Memory B cell (primary cell): ENCODE measurements at regions not wholly inside any gene's neighbourhood (a gene's known extent, or its start where the extent isn't known, plus 50 kb on each side); places are given as distances from the start of the nearest gene placed in this dataset.

Experiments used
- ATAC-seq: fragments of 150-1000 bp; cut with Tn5 transposase; 2 replicates; pipeline ENCODE4 v1.10.0; 2021; ENCODE audit warnings: low read depth, mild to moderate bottlenecking, moderate library complexity
- DNase-seq, 2 donors: peaks; one replicate each; pipeline ENCODE4 v3.0.0; 2022; ENCODE audit warnings: low spot score in 2 of 2
- H3K27ac Mint-ChIP-seq: one replicate; pipeline ENCODE4 v1.8.0; 2022; ENCODE audit warnings: mild to moderate bottlenecking, moderate library complexity, mixed read lengths
- H3K27me3 Mint-ChIP-seq: one replicate; pipeline ENCODE4 v1.8.0; 2022; ENCODE audit warnings: mixed read lengths
- H3K36me3 Mint-ChIP-seq: one replicate; pipeline ENCODE4 v1.8.0; 2022; ENCODE audit warnings: mild to moderate bottlenecking, mixed read lengths
- H3K4me1 Mint-ChIP-seq: one replicate; pipeline ENCODE4 v1.8.0; 2022; ENCODE audit warnings: mixed read lengths
- H3K4me3 Mint-ChIP-seq: one replicate; pipeline ENCODE4 v1.8.0; 2022; ENCODE audit warnings: mild to moderate bottlenecking, moderate library complexity, mixed read lengths
- H3K9me3 Mint-ChIP-seq: one replicate; pipeline ENCODE4 v1.8.0; 2022; ENCODE audit warnings: mixed read lengths

GRCh38 chr11:19499999-19500398 is 212.6 kb upstream of the NAV2 start:
- Mint-ChIP-seq H3K27ac (no peak overlapping the region), H3K27me3 (peaks cover 3% of the 10 kb centered on the region), H3K4me3 (no peak overlapping the region), H3K9me3 (peaks cover 2% of the 10 kb centered on the region), H3K36me3 (no peaks in the 10 kb centered on the region), H3K4me1 (no peaks in the 10 kb centered on the region)
- DNase-seq (no peak), ATAC-seq (no peak)

- no peaks in the 10 kb centered on the region for H3K36me3 Mint-ChIP-seq
- no peaks in the 10 kb centered on the region for H3K4me1 Mint-ChIP-seq
- H3K27me3 Mint-ChIP-seq = peaks cover 3% of the 10 kb centered on the region
- no peak overlapping the region for H3K27ac Mint-ChIP-seq
- DNase-seq (no peak), ATAC-seq (no peak)
- H3K9me3 Mint-ChIP-seq = peaks cover 2% of the 10 kb centered on the region
- H3K4me3 Mint-ChIP-seq = no peak overlapping the region
Observed at GRCh38 chr11:19499026-19499669, 213.5 kb upstream of the NAV2 start.

- ATAC-seq (no peak), DNase-seq (no peak)
- no peak overlapping the region for H3K27ac Mint-ChIP-seq
- H3K27me3 Mint-ChIP-seq = no peaks in the 10 kb centered on the region
- peaks cover 2% of the 10 kb centered on the region for H3K9me3 Mint-ChIP-seq
- no peaks in the 10 kb centered on the region for H3K36me3 Mint-ChIP-seq
- H3K4me3 Mint-ChIP-seq = no peak overlapping the region
- H3K4me1 Mint-ChIP-seq = no peaks in the 10 kb centered on the region
Observed at GRCh38 chr11:19493446-19494213, 219.0 kb upstream of the NAV2 start.

DNA sequence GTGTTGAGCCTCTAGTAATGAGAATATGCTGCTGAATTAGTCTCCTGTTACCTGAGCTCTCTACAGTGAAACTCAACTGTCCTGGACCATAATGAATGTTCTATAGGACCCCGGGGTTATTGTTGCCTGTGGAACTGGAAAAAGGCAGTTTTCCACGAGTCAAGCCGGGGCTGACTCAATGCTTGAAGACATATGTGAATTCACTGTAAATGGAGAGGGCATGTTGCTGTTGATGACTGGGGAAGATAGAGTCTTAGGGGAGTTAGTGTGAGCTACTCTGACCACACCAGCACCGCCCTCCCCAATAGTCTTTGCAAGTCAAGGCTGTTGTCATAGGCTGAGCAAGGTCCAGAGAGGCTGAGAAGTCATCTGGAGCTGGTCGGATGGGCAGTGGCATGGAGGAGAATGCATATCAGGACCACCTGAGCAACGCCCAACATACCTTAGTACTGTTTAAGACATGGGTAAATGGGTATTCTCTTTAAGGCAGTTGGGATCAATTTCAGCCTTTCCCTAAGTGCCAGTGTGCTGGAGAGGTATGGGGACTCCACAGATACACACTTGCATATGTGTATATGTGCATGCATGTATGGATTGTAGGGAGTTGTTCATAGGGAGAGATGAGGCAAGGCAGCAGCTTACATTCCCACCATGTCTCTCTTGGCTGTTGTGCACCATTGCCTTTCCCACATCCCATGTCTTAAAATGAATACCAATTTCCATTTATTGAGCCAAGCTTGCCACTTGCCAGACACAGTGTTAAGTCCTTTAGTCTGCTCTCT is 230.1 kb upstream of the NAV2 start:
- Mint-ChIP-seq H3K4me3 (no peak overlapping the region), H3K27ac (no peak overlapping the region), H3K27me3 (peaks cover 6% of the 10 kb centered on the region), H3K4me1 (no peaks in the 10 kb centered on the region), H3K9me3 (no peaks in the 10 kb centered on the region), H3K36me3 (no peaks in the 10 kb centered on the region)
- ATAC-seq = no peak
- DNase-seq = no peak

GRCh38 chr11:19480540-19480939 is 232.1 kb upstream of the NAV2 start:
- no peaks in the 10 kb centered on the region for H3K36me3 Mint-ChIP-seq
- no peaks in the 10 kb centered on the region for H3K9me3 Mint-ChIP-seq
- H3K27me3 Mint-ChIP-seq = peaks cover 6% of the 10 kb centered on the region
- H3K4me3 Mint-ChIP-seq = no peak overlapping the region
- DNase-seq (no peak), ATAC-seq (no peak)
- H3K27ac Mint-ChIP-seq = no peak overlapping the region
- no peaks in the 10 kb centered on the region for H3K4me1 Mint-ChIP-seq

DNA sequence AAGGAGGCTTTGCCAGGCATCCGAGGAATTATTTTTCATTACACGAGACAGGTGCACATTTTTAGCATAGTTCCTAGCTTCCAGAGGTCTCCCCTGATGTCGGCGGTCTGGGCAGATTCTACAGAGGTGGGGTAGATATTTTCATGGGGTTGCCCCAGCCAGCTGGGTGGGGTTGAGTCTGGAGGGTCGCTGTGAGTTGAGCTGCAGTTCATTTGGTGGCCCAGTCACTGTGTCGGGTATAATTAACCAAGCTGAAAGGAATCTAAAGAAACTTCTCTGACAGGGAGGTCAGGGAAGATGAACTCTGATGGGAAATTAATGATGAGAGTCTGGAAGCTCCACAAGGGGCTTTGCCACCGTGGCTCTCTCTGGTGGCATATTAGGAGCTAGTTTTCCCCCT is 233.7 kb upstream of the NAV2 start:
- DNase-seq (no peak), ATAC-seq (no peak)
- H3K36me3 Mint-ChIP-seq = no peaks in the 10 kb centered on the region
- H3K4me3 Mint-ChIP-seq = no peak overlapping the region
- H3K27me3 Mint-ChIP-seq = peaks cover 3% of the 10 kb centered on the region
- H3K27ac Mint-ChIP-seq = no peak overlapping the region
- H3K9me3 Mint-ChIP-seq = no peaks in the 10 kb centered on the region
- H3K4me1 Mint-ChIP-seq = no peaks in the 10 kb centered on the region

DNA sequence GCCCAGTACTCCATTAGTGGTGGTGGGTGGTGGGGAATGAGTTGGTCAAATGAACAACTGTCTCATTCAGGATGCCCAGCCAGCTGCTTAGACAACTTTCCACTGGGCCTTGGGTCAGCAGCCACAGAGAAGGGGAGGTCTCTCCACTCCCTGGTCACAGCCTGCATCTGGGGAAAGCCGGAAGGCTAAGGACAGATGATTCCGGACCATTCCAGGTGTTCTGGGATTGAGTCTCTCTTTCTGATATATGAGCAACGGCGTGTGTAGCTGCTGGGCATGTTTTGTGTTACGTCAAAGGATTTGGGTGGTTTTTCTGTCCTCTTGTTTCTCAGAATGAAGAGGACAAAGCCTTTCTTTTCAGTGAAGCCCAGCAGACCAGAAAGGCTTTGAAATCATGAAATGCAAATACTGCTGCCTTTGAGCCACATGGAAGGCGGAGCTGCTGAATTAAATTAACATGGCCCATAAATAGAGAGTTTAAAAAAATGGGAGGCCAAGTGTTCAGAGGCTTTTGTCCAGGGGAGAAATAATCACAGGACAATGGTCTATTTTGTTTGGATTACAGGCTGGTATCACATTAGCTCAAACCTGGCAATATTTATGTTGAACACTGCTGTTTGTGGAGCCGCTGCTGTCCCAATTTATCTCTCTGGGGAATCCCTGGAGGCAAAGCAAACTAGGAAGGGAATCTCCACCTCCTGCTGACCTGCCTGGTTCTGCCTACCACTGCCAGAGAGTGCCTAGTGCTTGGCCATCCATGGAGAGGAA is 234.4 kb upstream of the E2F8 start:
- Mint-ChIP-seq H3K4me1 (no peaks in the 10 kb centered on the region), H3K27me3 (peaks cover 1% of the 10 kb centered on the region), H3K4me3 (no peak overlapping the region)

DNA sequence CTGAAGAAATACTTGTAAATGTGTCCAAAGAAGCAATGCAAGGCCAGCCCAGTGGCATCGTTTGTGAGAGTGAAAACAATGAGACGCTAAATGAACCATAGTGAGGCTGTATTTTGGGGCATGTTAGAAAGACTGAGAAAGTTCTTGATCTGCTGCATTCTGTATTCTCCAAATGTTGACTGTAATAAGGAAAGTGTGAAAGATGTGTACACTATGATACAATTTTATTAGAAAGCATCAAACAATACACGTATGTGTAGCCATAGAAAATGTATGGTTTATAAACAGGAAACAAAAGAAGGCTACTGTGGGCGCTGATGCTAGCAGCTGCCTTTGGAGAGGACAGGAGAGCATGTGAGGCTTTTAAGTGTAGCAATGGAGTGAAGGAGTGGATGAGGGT is 233.5 kb upstream of the E2F8 start:
- Mint-ChIP-seq H3K27me3 (peaks cover 1% of the 10 kb centered on the region), H3K9me3 (no peaks in the 10 kb centered on the region)
- no peak for ATAC-seq

More for the DNA sequence above, 234.4 kb upstream of the E2F8 start:
- no peaks in the 10 kb centered on the region for H3K36me3 Mint-ChIP-seq
- H3K27ac Mint-ChIP-seq = no peak overlapping the region
- DNase-seq (no peak), ATAC-seq (no peak)
- no peaks in the 10 kb centered on the region for H3K9me3 Mint-ChIP-seq

GRCh38 chr11:19472679-19473078 is 231.9 kb upstream of the E2F8 start:
- no peak for ATAC-seq
- no peaks in the 10 kb centered on the region for H3K9me3 Mint-ChIP-seq
- no peaks in the 10 kb centered on the region for H3K4me1 Mint-ChIP-seq
- no peaks in the 10 kb centered on the region for H3K36me3 Mint-ChIP-seq
- no peak overlapping the region for H3K4me3 Mint-ChIP-seq
- DNase-seq = no peak
- H3K27me3 Mint-ChIP-seq = no peaks in the 10 kb centered on the region
- no peak overlapping the region for H3K27ac Mint-ChIP-seq

More for the DNA sequence above, 233.5 kb upstream of the E2F8 start:
- Mint-ChIP-seq H3K4me3 (no peak overlapping the region), H3K4me1 (no peaks in the 10 kb centered on the region), H3K27ac (no peak overlapping the region), H3K36me3 (no peaks in the 10 kb centered on the region)
- no peak for DNase-seq

- peaks cover 1% of the 10 kb centered on the region for H3K27me3 Mint-ChIP-seq
- ATAC-seq = no peak
- H3K36me3 Mint-ChIP-seq = no peaks in the 10 kb centered on the region
Observed at GRCh38 chr11:19467904-19468303, 227.2 kb upstream of the E2F8 start.

DNA sequence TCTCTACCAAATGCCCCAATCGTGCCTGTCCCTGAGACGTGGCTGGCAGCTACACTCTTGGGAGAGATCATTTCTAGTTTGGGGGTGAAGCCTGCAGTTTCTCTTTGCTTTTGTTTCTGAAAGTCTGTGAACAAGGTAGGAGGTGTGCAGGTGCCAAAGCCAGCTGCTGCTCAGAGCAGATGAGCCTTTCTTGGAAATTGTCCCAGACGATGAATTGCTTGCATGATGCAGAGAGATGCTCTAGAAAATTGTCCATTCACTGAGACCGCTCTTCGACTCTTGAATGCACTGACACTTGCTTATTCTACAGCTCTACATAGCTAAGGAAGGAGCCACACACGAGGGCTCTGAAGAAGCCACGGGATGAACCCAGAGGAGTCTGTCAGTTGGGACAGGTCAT is 225.6 kb upstream of the E2F8 start:
- DNase-seq (no peak), ATAC-seq (no peak)
- Mint-ChIP-seq H3K9me3 (no peaks in the 10 kb centered on the region), H3K36me3 (no peaks in the 10 kb centered on the region), H3K4me1 (no peaks in the 10 kb centered on the region), H3K27ac (no peak overlapping the region), H3K4me3 (no peak overlapping the region), H3K27me3 (peaks cover 1% of the 10 kb centered on the region)

More at GRCh38 chr11:19467904-19468303, 227.2 kb upstream of the E2F8 start:
- H3K4me1 Mint-ChIP-seq = no peaks in the 10 kb centered on the region
- no peaks in the 10 kb centered on the region for H3K9me3 Mint-ChIP-seq
- H3K4me3 Mint-ChIP-seq = no peak overlapping the region
- no peak for DNase-seq
- H3K27ac Mint-ChIP-seq = no peak overlapping the region

- Mint-ChIP-seq H3K4me3 (no peak overlapping the region), H3K4me1 (no peaks in the 10 kb centered on the region), H3K36me3 (no peaks in the 10 kb centered on the region), H3K27me3 (peaks cover 1% of the 10 kb centered on the region), H3K9me3 (no peaks in the 10 kb centered on the region), H3K27ac (no peak overlapping the region)
- ATAC-seq (no peak), DNase-seq (no peak)
Observed at GRCh38 chr11:19463976-19464375, 223.2 kb upstream of the E2F8 start.

DNA sequence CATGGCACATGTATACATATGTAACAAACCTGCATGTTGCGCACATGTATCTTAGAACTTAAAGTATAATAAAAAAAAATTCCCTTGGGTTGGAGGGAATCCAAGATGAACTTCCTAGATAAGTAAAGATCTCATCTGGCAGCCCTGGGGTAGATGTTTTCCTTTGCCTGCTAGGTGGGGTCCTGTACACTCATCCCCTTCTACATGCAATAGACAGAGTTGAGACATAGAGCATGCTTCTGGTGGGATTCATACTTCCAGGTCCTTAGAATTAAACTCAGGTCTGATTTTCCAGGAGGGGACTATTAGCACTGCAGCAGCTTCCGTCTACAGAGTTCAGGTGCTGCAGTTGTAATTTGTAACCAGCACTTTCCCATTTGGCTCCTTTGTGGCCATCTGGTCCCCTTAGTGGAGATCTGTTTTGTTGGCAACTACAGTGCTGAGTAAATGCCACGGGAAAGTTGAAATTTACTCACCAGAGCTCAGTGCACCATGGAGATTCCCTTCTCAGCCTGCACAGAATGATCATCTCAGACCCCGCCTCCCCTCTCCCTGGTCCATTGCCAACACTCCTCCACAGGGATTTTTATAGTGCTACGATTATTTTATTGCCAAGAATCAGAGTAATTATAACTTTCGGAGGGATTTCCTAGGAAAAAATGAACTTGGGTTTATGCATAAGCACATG is 220.1 kb upstream of the E2F8 start:
- ATAC-seq = no peak
- H3K4me3 Mint-ChIP-seq = no peak overlapping the region
- no peaks in the 10 kb centered on the region for H3K9me3 Mint-ChIP-seq

More for the DNA sequence above, 220.1 kb upstream of the E2F8 start:
- Mint-ChIP-seq H3K36me3 (no peaks in the 10 kb centered on the region), H3K27ac (no peak overlapping the region), H3K27me3 (peaks cover 1% of the 10 kb centered on the region), H3K4me1 (peaks cover 4% of the 10 kb centered on the region)
- DNase-seq = no peak
